BJ (cell line): ENCODE measurements at regions not wholly inside any gene's neighbourhood (a gene's known extent, or its start where the extent isn't known, plus 50 kb on each side); places are given as distances from the start of the nearest gene placed in this dataset.

ENCODE experiments used
- CTCF ChIA-PET: fragments of 350-600 bp; formaldehyde crosslinking; extraction: SDS; loops from one replicate; lab custom pipeline; 2021; ENCODE audit warnings: antibody characterized with exemption, inconsistent platforms; lab: Yijun Ruan, JAX
- POLR2A ChIA-PET: fragments of 300-600 bp; sonication (Branson Sonifier 250); formaldehyde crosslinking; extraction: SDS; loops from one replicate; lab custom pipeline; 2021; ENCODE audit warnings: antibody characterized with exemption; lab: Charles Lee
- DNase-seq: peaks from one replicate; pipeline ENCODE4 v3.0.0-alpha.2; 2011; ENCODE audit warnings: low read depth
- H3K27me3 ChIP-seq: 2 replicates; pipeline ENCODE4 v1.6.0; 2011; ENCODE audit warnings: low read length; ENCODE audit not compliant: control insufficient read depth, insufficient read depth
- H3K36me3 ChIP-seq: 2 replicates; pipeline ENCODE4 v1.5.1; 2011; ENCODE audit warnings: low read length; ENCODE audit not compliant: control insufficient read depth, insufficient read depth
- H3K4me3 ChIP-seq: 2 replicates; pipeline ENCODE4 v1.5.1; 2011; ENCODE audit warnings: low read depth, mild to moderate bottlenecking, control low read depth, low read length
- CTCF ChIP-seq: IDR thresholded peaks from 2 replicates; pipeline ENCODE4 v1.5.1; 2011; ENCODE audit warnings: low read depth, mild to moderate bottlenecking, control low read depth, inconsistent platforms, low read length, moderate library complexity; ENCODE audit not compliant: insufficient read depth

- no peak for DNase-seq
- Histone ChIP-seq H3K36me3 (no peaks in the 10 kb centered on the region), H3K4me3 (no peak overlapping the region), H3K27me3 (no peaks in the 10 kb centered on the region)
- POLR2A ChIA-PET: no interaction called here
- CTCF ChIA-PET: no interaction called here
- no peak for TF ChIP-seq CTCF
Observed at GRCh38 chr4:114465766-114466165, 132.8 kb upstream of the UGT8 start.

- CTCF ChIA-PET: no interaction called here
- DNase-seq: no peak
Observed at GRCh38 chr4:114466299-114466698, 132.3 kb upstream of the UGT8 start.

GRCh38 chr4:114472269-114473032 lies 126.2 kb upstream of the UGT8 start:
- POLR2A ChIA-PET: no interaction called here
- no peaks in the 10 kb centered on the region for H3K27me3 ChIP-seq
- H3K36me3 ChIP-seq: no peaks in the 10 kb centered on the region
- DNase-seq: no peak
- no peak overlapping the region for H3K4me3 ChIP-seq
- TF ChIP-seq CTCF: no peak
- CTCF ChIA-PET: no interaction called here

More at GRCh38 chr4:114466299-114466698, 132.3 kb upstream of the UGT8 start:
- TF ChIP-seq CTCF: no peak
- Histone ChIP-seq H3K4me3 (no peak overlapping the region), H3K36me3 (no peaks in the 10 kb centered on the region), H3K27me3 (no peaks in the 10 kb centered on the region)
- POLR2A ChIA-PET: no interaction called here

GRCh38 chr4:114474188-114474800 lies 124.3 kb upstream of the UGT8 start:
- Histone ChIP-seq H3K36me3 (no peaks in the 10 kb centered on the region), H3K4me3 (no peak overlapping the region), H3K27me3 (no peaks in the 10 kb centered on the region)
- ChIA-PET CTCF (interaction anchor here (0.6 to 1.3 kb wide), 2 partner anchors 13 to 50 kb away, joined by 3 read pairs; no protein-coding TSS in a partner anchor), POLR2A (interaction anchor here (0.6 kb wide), 1 partner anchor 95 kb away, joined by 5 read pairs; no protein-coding TSS in a partner anchor)
- no peak for TF ChIP-seq CTCF
- DNase-seq: no peak

GRCh38 chr4:114476310-114476709 lies 122.3 kb upstream of the UGT8 start:
- Histone ChIP-seq H3K27me3 (no peaks in the 10 kb centered on the region), H3K4me3 (no peak overlapping the region), H3K36me3 (no peaks in the 10 kb centered on the region)
- POLR2A ChIA-PET: no interaction called here
- DNase-seq: no peak
- CTCF ChIA-PET: interaction anchor here (0.6 kb wide), 1 partner anchor 70 kb away, joined by 3 read pairs; no protein-coding TSS in a partner anchor
- no peak for TF ChIP-seq CTCF
